ENCODE measurements at regions not wholly inside any gene's neighbourhood (a gene's known extent, or its start where the extent isn't known, plus 50 kb on each side); places are given as distances from the start of the nearest gene placed in this dataset.

GRCh38 chr3:31248563-31248992, 284.1 kb upstream of the STT3B start:
- TF ChIP-seq CTCF (conservative IDR thresholded peaks at IDR 0.05) (no peak), EZH2 (IDR thresholded peaks at IDR 0.05; ENCODE audit: low read depth) (no peak)
